HEK293 (cell line): ENCODE measurements at regions not wholly inside any gene's neighbourhood (a gene's known extent, or its start where the extent isn't known, plus 50 kb on each side); places are given as distances from the start of the nearest gene placed in this dataset.

ENCODE experiments used
- CTCF ChIP-seq: fragments of 450-650 bp; formaldehyde crosslinking; IDR thresholded peaks from 2 replicates; pipeline ENCODE4 v1.5.1; 2016; ENCODE audit warnings: missing biosample characterization, missing genetic modification characterization
- KLF10 ChIP-seq: fragments of 450-650 bp; IDR thresholded peaks from 2 replicates; pipeline ENCODE4 v1.5.1; 2018; ENCODE audit warnings: missing biosample characterization, mild to moderate bottlenecking, missing genetic modification characterization
- KLF9 ChIP-seq: fragments of 450-650 bp; formaldehyde crosslinking; IDR thresholded peaks from 2 replicates; pipeline ENCODE4 v1.5.1; 2016; ENCODE audit warnings: missing biosample characterization, missing genetic modification characterization, low read depth
- MEIS1 ChIP-seq: sonication (generic); formaldehyde crosslinking; IDR thresholded peaks from 2 replicates; pipeline ENCODE4 v1.8.1; 2022; ENCODE audit warnings: missing genetic modification reagents, mild to moderate bottlenecking, borderline replicate concordance
- OSR2 ChIP-seq: fragments of 450-650 bp; formaldehyde crosslinking; IDR thresholded peaks from 2 replicates; pipeline ENCODE4 v1.5.1; 2016; ENCODE audit warnings: missing biosample characterization, missing genetic modification characterization
- SETDB1 ChIP-seq: IDR thresholded peaks from one replicate; pipeline ENCODE4 v1.6.1; 2017; ENCODE audit warnings: mild to moderate bottlenecking, low read length, moderate library complexity, mixed read lengths; ENCODE audit not compliant: insufficient read length
- ZBTB8A ChIP-seq: fragments of 450-650 bp; formaldehyde crosslinking; IDR thresholded peaks from 2 replicates; pipeline ENCODE4 v1.5.1; 2016; ENCODE audit warnings: missing biosample characterization, missing genetic modification characterization
- ZNF629 ChIP-seq: fragments of 450-650 bp; formaldehyde crosslinking; IDR thresholded peaks from 2 replicates; pipeline ENCODE4 v1.5.1; 2017; ENCODE audit warnings: missing biosample characterization, missing genetic modification characterization
- ZNF677 ChIP-seq: fragments of 450-650 bp; IDR thresholded peaks from 2 replicates; pipeline ENCODE4 v1.5.0; 2018; ENCODE audit warnings: missing biosample characterization, mild to moderate bottlenecking, missing genetic modification characterization, moderate library complexity

GRCh38 chr12:58629376-58629775 is 290.9 kb downstream of the LRIG3 start:
- no peak for TF ChIP-seq SETDB1
- no peak for TF ChIP-seq ZBTB8A
- TF ChIP-seq CTCF (tag by site-specific recombination): no peak
- TF ChIP-seq KLF10 (tag by site-specific recombination): no peak
- TF ChIP-seq OSR2 (tag by site-specific recombination): no peak
- no peak for TF ChIP-seq ZNF677 (tag by site-specific recombination)
- no peak for TF ChIP-seq KLF9 (tag by site-specific recombination)
- TF ChIP-seq ZNF629 (tag by site-specific recombination): no peak
- TF ChIP-seq MEIS1 (CRISPR knock-in tag): no peak
